Right lobe of liver (tissue), 4 donors: ENCODE measurements at regions not wholly inside any gene's neighbourhood (a gene's known extent, or its start where the extent isn't known, plus 50 kb on each side); places are given as distances from the start of the nearest gene placed in this dataset.

ENCODE experiments used
- POLR2A ChIP-seq: fragments of 450-650 bp; IDR thresholded peaks from one replicate; pipeline ENCODE4 v1.6.1; 2017; ENCODE audit warnings: antibody characterized with exemption, mild to moderate bottlenecking
- TF ChIP-seq, protein P1 (sequence below), 4 donors: fragments of 200-600 bp in 3 of 4; fragments of 450-650 bp in 1 of 4; IDR thresholded peaks; one replicate each; pipeline versions ENCODE4 v1.5.1 to v1.8.0; 2016 to 2022; ENCODE audit warnings: antibody characterized with exemption in 4 of 4, mild to moderate bottlenecking in 2 of 4
- donor health status: DM: no; HTN: no; CAD: no.
- donor health status: DM: no; HTN: no; CAD: no.
- donor health status: DM: no; HTN: yes; CAD: no.

DNA sequence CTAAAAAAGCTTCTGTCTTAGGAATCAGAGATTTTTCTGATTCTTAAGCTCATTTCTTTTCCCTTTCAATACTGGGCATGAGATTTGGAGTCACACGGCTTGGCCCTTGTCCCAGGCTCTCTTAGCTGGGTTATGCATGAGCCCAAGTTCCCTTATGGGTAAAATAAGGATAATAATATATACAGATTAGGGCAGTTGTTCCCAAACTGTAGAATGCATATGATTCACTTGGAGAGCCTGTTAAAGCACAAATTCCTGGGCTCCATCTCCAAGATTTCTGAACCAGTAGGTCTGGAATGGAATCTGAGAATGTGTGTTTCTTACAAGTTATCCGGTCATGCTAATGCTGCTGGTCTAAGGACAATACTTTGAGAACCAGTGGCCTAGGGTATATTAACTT lies 154.0 kb downstream of the REEP3 start:
- TF ChIP-seq, protein P1, sequence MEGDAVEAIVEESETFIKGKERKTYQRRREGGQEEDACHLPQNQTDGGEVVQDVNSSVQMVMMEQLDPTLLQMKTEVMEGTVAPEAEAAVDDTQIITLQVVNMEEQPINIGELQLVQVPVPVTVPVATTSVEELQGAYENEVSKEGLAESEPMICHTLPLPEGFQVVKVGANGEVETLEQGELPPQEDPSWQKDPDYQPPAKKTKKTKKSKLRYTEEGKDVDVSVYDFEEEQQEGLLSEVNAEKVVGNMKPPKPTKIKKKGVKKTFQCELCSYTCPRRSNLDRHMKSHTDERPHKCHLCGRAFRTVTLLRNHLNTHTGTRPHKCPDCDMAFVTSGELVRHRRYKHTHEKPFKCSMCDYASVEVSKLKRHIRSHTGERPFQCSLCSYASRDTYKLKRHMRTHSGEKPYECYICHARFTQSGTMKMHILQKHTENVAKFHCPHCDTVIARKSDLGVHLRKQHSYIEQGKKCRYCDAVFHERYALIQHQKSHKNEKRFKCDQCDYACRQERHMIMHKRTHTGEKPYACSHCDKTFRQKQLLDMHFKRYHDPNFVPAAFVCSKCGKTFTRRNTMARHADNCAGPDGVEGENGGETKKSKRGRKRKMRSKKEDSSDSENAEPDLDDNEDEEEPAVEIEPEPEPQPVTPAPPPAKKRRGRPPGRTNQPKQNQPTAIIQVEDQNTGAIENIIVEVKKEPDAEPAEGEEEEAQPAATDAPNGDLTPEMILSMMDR (IDR thresholded peaks at IDR 0.05), result no peak
- no peak for TF ChIP-seq POLR2A
